Cerebellar cortex (tissue), 1 donor: ENCODE measurements at regions not wholly inside any gene's neighbourhood (a gene's known extent, or its start where the extent isn't known, plus 50 kb on each side); places are given as distances from the start of the nearest gene placed in this dataset.
"Not testable (repeated sequence)": the region's sequence is repeated elsewhere in the genome, so short reads cannot be mapped to it uniquely, and the experiment has no call there.

Experiments
- DNase-seq: peaks from one replicate; pipeline ENCODE4 v3.0.0-alpha.2; 2015; ENCODE audit warnings: low spot score

DNA sequence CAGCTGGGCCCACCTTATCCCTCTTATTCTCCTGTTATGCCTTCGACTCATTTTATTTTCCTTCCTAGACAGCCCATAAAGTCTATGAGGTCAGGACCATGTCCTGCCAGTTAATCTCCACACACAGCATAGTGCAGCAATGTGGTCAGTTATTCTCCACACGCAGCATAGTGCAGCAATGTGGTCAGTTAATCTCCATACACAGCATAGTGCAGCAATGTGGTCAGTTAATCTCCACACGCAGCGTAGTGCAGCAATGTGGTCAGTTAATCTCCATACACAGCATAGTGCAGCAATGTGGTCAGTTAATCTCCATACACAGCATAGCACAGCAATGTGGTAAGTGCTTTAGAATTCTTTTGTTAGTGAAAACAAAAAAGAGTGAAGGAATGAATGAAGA lies 77.8 kb downstream of the TEX36 start:
- DNase-seq = no peak

DNA sequence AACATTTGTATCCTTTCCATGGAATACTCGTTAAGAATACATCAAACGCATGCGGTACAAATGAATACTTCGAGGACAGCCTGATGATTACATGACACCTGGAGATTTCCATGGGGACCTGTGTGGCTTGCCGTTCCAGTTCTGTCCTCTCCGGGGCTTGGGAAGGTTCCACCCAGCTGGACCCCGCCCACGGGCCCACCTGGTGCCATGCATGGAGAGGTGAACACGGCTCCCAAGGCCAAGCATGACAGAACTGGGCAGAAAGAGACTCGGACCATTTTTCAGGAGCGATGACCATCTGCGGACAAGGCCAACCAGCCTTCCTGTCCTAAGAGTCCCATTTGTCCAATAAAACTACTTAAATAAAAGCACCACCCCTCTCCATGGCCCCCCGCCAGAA lies 80.1 kb downstream of the TEX36 start:
- DNase-seq = no peak

DNA sequence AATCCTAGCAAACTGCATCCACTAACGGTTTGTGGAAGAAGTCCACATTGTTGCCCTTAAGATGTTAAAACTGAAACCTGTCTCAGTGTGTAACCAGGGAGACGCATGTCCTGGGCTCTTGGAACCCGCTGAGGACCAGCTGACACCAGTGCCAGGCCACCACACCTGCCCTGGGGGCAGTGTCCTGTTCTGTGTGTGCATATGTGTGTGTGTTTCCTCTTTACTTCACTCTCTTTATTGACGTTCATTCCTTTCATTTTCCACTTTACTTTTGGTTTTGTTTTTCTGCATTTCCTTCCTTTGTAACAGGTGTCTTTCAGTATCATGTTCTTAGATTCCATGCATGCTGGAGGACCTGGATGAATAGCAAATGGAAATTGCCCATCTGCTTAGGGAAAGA lies 83.8 kb downstream of the TEX36 start:
- DNase-seq = no peak

DNA sequence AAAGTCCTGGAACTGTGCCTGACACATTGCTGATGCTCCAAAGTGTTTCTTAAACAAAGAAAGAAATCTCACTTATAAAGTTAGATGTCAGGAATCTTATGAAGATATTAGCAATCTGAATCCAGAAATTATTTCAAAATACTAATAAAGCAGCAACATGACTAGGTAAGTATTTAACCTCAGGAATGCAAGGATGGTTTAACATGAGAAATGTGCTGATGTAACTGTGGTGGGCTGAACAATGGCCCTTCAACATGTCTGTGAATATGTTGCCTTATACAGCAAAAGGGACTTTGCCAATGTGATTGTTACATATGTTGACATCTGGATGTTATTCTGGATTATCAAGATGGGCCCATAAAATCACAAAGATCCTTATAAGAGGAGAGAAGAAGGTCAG lies 87.1 kb downstream of the TEX36 start:
- DNase-seq = no peak

DNA sequence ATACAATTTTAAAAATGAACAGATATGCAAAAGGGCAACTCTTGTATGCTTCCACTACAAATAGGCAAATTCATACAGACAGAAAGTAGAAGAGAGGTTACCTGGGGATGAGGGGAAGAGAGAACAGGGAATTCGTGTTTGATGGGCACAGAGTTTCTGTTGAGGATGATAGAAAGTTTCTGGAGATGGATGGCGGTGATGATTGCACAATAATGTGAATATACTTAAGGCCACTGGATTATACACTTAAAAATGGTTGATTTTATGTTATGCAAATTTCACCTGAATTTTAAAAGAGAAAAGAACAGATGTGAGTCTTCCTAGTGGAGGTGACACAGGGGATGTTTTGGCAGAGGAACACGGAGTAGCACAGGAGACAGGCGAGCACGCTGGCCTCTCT lies 89.3 kb downstream of the TEX36 start:
- no peak for DNase-seq

DNA sequence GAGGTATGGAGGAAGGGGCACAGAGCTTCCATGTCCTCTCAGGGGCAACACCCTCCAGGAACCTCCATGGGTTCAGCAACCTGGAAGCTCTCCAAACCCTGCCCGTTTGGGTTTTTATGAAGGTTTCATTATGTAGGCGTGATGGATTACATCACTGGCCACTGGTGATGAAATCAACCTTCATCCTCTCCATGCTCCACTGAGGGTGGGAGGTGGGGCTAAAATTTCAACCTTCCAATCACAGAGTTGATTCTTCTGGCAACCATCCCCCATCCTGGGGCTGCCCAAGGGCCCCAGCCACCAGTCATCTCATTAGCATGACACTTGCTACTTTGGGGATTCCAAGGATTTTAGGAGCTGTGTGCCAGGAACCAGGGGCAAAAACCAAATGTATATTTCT lies 90.1 kb downstream of the TEX36 start:
- DNase-seq = no peak

DNA sequence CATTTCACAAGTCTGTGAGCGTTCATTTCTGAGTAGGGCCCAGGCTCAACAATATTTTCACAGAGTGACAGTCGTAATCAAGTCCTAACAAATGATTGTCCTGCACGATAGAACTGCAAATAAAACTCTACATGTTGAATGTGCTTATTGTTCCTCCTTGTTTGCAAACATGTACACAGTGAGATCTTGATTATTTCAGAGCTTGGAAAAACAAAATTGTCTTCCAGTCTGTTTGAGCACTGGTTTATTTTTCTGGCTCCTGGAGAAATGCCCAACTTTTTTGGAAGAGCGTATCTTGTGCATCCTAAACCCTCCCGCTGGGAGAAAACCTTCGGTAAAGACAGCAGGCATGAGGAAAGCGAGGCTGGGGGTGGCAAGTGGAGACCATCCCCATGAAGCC lies 91.1 kb downstream of the TEX36 start:
- no peak for DNase-seq

DNA sequence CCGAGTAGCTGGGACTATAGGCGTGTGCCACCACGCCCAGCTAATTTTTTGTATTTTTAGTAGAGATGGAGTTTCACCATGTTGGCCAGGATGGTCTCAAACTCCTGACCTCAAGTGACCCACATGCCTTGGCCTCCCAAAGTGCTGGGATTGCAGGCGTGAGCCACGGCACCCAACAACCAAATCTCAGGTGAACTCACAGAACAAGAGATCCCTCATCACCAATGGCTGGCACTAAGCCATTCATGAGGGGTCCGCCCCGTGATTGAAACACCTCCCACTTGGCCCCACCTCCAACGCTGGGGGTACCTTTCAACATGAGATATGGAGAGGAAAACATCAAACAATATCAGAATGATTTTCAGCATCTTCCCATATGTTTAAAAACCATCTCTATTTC lies 94.2 kb downstream of the TEX36 start:
- not testable (repeated sequence) for DNase-seq

DNA sequence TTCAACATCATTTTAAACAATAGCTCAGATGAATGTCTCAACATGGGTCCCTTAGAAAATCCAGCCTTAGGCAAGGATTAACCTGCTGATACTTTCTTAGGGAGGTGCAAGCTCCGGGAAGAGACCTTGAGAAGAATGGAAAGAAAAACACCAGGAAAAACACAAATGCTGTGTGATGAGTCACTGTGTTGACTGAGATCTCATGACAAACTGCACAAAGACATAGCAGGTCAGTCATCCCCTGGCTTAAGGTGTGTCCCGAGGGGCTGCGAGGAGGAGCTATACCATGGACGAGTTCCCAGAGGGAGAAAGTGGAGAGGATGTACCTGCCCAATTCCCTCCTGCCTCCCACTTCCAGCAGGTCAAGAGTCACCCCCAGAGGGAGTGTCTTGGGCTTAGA lies 98.0 kb downstream of the TEX36 start:
- no peak for DNase-seq

DNA sequence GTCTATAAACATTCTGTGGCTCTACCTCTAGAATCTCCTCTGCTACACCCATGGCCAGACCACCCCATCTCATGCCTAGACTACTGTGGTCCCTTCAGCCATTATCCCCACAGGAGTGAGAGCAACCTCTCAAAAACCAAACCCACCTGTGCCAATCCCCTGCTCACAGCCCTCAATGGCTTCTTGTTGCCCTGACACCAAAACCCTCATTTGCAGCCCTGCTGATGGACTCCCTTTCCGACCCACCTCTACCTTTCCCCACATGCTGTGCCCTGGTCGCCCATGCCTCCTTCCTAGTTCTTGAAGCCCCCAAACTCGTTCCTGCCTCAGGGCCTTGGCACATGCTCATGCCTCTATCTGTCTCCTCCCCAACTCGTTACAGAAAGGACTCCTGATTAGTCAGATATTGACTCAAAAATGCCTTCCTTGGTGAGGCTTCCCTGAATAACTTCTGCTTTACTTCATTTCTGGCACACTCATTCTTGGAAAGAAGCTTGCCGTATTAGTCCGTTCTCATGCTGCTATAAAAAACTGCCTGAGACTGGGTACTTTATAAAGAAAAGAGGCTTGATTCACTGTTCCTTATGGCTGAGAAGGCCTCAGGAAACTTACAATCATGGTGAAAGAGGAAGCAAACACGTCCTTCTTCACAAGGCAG lies 104.2 kb downstream of the TEX36 start:
- DNase-seq = no peak

DNA sequence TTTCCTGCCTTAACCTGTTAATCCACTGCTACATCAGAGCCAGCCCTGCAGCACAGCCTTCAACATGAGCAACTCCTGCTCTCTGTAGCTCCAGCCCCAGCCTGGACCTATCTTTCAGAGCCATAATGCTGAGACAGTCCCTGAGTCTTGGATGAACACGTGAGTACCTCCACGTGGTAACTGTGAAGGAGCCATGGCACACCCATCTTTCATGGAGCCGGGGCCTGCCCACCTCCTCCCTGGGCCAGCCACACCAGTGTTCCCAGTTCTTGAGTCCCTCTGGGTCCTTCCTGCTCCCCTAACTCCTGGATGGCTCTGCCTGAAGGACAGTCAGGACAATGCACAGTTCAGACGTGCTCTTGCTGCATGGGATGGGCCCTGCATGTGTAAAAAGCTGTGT lies 107.1 kb downstream of the TEX36 start:
- DNase-seq = no peak

DNA sequence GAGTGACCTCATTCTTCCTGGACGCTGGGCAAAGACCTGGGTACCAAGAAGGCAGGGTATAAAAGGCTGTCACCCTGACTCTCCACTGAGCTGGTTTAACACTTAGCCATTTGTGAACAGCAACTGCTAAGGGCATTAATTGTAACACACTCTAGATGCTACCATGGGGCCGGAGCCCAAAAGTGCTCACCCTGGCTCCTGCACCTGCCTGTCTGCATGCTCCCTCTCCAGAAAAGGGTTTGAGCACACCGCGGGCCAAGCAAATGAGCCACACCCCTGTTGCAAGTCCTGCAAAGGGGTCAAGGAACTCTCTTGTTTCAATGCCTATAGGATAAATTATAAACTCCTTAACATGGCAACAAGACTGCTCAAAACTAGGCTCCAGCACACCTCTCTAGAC lies 114.8 kb downstream of the TEX36 start:
- no peak for DNase-seq

DNA sequence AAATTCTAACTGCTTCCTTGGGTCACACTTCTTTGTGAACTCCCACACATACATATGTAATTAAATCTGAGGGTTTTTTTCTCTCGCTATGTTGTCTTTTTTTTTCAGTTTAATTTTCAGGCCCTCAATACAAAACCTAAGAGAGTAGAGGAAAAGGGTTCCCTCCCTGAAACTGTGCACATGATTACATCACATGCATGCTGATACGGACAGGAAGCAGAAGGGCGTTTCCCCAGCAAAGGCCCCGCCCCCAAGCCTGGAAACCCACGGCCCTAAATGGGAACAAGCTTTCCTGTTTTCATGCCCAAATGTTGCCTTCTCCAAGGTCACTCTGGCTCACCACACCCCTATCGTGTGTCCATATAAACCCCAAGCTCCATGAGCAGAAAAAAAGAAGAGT lies 115.4 kb downstream of the TEX36 start:
- no peak for DNase-seq

DNA sequence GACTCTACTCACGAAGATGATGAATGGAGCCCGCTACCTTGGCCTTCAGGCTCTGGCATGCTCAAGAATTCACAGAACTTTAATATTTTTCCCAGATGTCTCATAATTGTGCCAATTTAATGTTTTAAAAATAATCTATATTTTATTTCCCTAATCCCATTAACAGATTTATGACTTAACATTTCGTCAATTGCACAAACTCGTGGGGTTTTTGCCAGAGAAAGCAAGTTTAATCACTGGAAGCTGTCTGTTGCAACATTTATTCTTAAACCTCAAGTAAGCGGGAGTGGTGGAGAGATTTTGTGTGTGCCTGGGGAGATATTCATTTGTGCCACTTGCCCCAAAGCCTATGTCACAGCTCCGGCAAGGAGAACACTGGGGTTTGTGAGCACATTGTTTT lies 117.9 kb downstream of the TEX36 start:
- no peak for DNase-seq

DNA sequence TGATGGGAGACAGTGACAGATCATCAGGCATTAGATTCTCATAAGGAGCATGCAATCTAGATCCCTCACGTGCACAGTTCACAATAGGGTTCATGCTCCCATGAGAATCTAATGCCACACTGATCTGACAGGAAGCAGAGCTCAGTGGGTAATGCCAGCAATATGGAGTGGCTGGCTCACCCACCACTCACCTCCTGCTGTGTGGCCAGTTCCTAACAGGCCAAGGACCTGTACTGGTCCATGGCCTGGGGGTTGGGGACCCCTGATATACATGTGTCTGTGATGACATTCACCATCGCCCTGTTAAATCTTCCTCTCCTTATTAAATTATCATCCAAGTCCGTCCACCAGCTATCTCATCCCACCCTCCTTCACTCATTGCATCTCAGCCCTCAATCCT lies 118.4 kb downstream of the TEX36 start:
- DNase-seq = no peak

DNA sequence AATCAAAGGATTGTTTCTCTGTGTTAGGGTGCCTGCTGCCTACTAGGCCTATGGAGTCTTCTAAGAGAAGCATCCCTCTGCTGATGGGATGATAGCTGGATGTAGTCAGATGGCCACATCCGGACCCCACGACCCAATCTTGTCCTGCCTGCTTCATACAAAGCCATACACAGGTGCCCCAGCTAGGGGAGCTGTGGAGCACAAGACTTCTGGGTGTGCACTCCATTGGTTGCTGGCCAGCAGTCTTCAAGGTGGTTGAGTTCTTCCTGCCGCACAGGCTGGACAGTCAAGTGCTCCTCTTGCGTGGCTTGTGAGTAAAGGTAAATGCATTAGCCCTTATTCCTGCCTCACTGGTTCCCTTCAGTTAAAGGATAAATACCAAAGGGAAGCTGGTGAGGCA lies 120.2 kb downstream of the TEX36 start:
- no peak for DNase-seq

DNA sequence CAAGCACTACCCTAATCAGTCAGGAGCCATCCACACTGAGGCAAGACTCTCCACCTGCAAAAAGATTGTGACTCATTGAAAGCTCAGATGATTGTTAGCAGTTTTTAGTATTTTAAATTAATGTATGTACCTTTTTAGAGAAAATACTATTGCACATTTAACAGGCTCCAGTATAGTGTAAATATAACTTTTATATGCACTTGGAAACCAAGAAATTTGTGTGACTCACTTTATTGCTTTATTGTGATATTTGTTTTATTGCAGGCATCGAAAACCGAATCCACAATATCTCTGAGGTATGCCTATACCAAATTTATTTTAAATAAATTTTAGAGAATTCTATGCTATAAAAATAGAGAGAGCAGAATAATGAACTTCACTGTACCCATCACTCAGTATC lies 122.0 kb downstream of the TEX36 start:
- no peak for DNase-seq

DNA sequence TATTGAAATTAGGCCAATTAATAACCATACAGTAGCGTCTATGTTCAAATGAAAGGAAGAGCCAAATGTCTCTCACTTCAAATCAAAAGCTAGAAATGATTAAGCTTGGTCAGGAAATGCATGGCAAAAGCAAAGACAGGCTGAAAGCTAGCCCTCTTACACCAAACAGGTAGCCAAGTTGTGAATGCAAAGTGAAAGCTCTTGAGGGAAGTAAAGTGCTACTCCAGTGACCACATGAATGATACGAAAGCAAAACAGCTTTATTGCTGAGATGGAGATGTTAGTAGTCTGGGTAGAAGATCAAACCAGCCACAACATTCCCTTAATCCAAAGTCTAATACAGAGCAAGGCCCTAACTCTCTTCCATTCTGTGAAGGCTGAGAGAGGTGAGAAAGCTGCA lies 123.8 kb downstream of the TEX36 start:
- no peak for DNase-seq

DNA sequence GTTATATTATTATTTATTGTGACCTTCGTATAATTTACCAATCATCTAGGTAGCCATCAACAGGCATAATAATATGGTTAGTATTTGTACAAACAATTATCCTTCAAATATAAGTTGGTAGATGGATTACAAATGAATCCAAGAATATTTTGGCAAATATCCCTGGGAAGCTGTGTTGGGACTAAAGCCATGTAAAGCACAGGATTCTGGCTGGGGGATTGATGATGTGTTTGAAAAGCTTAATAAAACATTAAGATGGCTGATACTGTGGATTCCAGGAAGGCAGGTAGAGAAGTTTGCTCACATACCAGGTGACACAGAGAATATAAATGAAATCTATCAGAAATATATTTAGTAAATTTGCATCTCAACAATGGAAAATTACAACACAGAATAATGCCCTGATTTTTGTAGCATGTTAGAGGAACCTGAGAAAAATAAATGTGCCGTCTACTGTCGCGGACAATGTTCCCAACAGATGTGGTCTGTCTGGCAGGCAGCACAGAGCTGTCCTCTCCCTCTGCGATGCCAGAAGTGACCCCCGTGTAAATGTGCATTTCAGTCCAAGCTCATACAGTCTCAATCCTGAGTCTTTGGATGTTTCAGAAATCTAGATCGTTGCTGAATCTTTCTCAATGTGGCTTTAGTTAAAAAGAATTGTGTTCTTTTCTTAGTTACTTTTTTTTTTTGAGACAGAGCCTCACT lies 125.0 kb downstream of the TEX36 start:
- DNase-seq = no peak

DNA sequence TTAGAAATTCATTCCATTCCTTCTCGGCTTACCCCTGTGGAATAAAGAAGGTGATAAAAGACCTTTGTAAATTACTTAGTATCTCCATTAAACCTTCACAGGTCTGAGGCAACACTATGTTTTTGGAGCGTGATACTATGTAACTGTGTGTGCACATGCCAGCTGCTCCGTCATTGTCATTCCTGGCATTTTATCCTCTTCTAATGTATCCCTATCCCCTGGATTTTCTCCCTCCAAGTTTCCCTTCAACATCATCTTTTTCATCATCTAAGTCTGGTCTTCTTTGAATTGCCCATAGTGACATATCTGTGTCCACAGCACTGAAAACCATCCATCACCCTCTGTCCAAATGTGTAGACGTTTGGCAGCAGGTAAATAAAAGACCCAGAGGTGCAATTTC lies 125.7 kb downstream of the TEX36 start:
- DNase-seq = no peak

DNA sequence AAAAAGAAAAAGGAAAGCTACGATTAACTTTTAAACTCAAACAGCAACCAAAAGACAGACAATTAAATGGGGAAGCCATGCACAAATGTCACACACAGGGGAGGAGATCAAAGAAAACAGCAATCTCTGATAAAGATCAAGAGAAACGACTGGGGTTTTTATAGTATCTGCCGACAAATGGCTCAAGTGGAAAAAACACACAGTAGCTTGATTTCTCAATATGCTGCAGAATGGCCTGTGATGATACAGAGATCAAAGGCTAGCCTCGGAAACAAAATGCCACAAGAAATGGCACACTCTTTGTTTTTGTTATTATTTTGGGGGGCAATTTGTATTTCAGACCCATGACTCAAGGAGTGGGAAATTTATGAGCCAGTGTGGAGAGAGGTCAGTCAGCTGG lies 126.1 kb downstream of the TEX36 start:
- no peak for DNase-seq

DNA sequence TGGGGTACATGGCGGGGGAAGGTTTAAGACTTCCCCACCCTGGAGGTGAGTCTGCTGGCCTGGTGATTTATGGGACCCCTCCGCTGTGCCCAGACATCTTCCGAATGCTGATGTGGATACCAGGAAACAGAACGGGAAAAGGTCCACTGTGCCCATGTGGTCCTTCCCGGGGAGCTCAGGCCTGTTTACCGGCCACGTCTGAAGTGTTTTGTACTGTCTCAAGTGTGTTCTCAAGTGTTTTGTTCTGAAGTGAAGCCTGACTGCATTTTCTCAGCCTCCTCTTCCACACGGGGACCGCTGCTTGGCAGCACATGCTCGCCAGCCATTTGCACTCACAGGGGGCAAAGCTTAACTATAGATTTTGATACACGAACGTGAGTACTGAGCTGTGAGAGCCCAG lies 127.2 kb downstream of the TEX36 start:
- DNase-seq = no peak

DNA sequence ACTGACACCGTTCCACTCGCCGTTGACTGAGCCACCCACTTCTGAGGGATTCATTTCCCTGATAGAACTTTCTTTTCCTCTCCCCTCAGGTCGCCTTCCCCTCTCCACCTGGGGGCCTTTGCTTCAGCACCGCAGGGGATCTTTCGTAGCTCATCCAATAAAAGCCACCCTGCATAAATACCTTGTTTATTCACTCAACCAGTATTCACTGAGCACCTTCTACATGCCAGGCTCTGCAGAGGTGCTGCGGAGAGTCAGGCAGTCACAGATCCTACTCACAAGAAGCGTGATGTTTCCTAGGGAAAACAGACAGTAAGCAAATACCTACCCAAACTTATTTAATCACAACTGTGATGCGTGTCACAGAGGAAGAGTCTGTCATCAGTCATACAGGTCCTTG lies 127.7 kb downstream of the TEX36 start:
- DNase-seq = no peak

DNA sequence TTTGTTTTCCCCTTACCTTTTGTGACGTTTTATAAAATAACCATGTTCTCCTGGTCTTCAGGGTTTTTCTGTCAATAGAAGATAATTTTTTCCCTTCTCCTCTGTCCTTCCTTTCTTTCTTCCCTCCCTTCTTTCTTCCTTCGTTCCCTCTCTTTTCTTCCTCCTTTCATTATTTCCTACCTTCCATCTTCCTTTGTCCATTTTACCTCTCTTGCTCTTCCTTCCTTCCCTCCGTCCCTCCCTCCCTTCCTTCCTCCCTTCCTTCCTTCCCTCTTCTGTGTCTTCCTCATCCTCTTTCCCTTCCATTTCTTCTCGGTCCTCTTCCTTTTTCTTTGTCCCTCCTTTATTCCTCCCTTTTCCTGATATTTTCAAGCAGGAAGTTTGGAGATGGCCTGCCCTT lies 128.2 kb downstream of the TEX36 start:
- DNase-seq = no peak
